NCI-H69 (cell line): ENCODE measurements at regions not wholly inside any gene's neighbourhood (a gene's known extent, or its start where the extent isn't known, plus 50 kb on each side); places are given as distances from the start of the nearest gene placed in this dataset.
"Not testable (repeated sequence)": the region's sequence is repeated elsewhere in the genome, so short reads cannot be mapped to it uniquely, and the experiment has no call there.

Source experiments
- DNase-seq: peaks from one replicate; lab custom pipeline; 2025; lab: John Stamatoyannopoulos, UW

DNA sequence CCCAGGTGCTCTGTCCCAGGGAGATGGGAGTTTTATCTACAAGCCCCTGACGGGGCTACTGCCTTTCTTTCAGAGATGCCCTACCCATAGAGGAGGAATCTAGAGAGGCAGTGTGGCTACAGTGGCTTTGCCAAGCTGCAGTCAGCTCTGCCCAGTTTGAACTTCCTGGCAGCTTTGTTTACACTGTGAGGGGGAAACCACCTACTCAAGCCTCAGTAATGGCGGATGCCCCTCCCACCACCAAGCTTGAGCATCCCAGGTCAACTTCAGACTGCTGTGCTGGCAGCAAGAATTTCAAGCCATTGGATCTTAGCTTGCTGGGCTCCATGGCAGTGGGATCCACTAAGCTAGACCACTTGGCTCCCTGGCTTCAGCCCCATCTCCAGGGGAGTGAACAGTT lies 53.1 kb upstream of the TMEM252 start:
- DNase-seq: peak; percentile 8

DNA sequence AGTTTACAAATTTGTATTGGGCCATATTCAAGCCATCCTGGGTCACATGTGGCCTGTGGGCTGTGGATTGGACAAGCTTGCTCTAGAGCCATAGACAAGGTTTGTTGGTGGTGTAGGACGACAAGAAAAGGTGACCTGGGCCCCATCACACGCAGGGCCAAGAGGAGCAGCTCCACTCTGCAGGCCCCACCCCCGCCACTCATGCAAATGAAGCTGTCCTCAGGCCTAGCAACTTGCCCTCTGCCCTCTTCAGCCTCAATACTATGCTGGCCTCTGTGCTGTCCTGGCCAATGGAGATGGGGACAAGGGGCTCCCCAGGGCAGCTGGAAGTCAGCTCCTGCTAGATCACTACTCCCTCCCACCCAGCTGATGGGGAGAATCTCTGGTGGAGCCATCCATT lies 55.2 kb upstream of the TMEM252 start:
- no peak for DNase-seq

DNA sequence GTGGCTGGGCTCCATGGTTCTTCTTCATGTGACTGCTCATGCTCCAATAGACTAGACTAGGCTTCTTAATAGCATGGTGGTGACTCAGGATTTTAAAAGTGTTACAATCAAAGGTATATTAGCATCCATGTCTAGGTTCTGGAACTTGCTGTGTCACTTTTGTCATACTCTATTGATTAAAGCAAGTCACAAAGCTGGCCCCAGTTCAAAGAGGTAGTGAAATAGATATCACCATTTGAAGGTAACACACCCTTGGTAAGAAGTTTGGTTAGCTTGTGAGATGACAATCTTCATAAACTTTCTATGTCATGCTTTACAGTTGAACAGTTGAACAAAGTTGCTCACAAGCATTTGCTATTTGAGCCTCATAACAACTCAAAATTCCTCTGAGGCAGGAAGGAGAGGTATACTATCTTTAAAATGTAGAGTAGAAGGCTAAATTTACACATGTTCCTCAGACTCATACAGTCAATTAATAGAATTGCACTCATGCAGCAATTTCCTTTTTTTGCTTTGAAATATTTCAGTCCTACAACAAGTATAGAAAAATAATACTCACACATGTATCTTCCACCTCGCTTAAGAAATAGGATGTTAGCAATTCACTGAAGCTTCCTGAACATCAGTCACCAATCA lies 56.8 kb upstream of the TMEM252 start:
- no peak for DNase-seq

DNA sequence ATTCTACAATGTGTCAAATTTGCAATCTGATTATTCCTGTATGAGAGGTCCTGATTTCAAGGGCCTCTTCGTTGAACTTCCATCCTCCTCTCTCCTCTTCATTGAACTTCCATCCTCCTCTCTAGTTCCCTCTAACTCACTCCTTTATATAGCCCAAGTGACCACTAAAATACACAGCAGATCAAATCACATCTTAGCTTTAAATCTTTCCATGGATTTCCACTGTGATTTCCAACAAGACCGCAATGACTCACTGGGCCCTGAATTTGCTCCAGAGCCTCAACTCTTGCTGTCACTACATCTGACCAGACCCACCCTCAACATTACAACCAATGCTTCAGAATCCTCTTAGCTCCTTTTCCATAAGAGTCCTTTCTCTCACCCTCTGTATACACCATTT lies 59.1 kb upstream of the TMEM252 start:
- no peak for DNase-seq

DNA sequence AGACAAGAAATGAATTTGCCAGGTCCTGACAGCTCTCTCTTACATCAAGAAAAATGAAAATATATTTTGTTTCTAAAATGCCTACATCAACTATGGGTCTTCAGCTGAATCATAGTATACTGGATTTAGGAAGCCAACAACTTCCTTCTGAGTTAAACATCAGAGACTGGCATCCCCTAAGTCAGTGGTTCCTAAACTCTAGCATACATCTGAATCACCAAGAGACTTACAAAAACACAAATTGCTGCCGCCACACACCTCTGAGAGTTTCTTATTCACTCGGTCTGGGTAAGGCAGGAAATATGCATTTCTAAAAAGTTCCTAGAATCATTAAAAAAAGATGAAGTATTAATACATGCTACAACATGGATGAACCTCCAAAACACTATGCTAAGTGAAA lies 60.4 kb upstream of the TMEM252 start:
- no peak for DNase-seq

DNA sequence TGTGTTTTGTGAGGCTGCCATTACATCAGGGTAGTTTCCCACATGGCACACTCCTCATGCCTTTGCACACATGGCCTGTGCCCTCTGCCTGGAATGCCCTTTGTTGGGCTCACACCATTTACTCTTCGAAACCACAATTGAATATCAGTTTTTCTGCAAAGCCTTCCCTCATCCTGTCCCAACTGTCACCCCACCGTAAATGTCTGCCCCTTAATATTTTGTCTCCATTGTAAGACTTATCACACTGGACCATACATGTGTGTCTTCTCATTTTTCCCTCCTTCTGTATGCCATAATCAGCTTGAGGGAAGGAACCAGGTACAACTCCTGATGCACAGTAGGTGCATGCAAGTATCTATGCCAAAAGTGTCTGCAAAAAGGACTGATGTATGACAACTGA lies 62.7 kb upstream of the TMEM252 start:
- DNase-seq: no peak

DNA sequence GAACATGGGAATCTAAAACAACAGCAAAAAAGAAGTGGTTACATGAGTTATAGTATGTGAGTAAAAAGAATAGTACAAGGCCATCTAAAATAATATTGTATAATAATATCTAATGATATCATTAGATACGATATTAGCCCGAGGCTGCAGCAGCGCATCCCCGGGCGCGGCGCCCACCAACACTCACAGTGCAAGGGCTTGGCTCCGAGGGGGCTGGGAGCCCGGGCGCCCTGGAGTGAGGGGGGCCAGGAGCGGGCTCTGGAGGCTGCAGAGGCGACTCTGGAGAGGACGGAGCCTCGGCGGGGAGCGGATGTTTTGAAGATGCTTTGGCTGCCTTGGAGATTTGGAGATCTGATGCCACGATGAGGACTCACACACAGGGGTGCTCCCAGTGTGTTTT lies 68.1 kb upstream of the TMEM252 start:
- DNase-seq: no peak

DNA sequence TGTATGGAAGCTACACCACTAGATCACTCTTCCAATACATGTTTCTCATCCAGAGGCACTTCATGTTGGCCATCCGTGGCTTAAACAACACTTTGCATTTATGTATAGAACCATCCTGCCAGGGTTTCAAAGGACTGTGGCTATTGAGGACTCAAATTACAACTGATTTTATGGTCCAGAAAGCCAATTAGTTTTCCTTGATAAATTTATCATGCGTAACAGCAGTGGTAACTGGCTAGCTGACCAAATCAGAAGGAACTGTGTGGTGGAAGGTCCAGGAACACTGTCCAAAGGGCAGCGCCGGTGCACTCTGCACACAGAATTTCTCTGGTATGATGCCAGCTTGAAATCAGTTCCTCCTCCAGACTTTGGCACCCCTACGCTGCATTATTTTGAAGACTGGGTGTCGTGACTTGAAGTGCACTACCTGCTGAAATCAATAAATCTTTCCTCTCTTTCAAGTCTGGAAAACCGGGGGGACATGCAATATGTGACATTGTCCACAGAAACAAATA lies 69.3 kb upstream of the TMEM252 start:
- peak; percentile 12 for DNase-seq

DNA sequence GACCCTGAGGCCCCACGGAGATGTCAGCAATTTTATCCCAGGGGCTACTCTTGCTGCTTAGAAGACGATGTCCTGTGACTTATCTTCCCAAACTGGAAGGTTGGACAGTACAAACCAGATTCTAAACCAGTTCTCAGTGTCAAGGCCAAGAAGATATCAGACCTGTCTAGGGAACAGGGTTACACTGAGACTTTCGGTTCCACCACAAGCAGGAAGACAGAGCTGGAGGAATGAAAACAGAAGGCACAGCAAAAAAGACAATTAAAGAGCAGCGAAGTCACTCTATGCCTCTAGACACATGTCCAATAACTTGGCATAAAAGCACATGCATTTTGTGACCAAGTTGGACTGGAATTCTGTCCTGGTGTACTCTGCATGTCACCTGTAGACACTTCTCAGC lies 73.4 kb upstream of the TMEM252 start:
- DNase-seq: no peak

DNA sequence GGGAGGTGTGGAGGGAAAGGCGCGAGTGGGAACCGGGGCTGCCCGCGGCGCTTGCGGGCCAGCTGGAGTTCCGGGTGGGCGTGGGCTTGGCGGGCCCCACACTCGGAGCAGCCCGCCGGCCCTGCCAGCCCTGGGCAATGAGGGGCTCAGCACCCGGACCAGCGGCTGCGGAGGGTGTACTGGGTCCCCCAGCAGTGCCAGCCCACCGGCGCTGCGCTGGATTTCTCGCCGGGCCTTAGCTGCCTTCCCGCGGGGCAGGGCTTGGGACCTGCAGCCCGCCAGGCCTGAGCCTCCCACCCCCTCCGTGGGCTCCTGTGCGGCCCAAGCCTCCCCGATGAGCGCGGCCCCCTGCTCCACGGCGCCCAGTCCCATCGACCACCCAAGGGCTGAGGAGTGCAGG lies 76.3 kb upstream of the TMEM252 start:
- not testable (repeated sequence) for DNase-seq

DNA sequence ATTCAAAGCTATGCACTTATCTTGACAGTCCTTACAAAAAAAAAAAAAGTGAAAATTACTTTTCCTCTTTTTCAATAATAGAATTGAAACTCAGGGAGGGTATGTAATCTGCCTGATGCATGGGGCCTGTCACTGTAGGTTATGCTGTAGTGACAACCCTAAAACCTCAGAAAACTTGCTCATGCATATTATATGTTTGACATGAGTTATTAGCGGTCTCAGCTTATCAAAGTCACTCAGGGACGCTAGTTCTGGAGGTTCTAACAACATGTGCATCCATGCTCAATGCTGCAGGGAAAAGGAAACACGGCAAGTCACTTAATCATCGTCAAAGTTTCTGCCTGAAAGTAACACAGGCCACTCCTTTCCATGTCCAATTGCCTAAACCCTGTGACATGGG lies 78.4 kb upstream of the TMEM252 start:
- DNase-seq: no peak

DNA sequence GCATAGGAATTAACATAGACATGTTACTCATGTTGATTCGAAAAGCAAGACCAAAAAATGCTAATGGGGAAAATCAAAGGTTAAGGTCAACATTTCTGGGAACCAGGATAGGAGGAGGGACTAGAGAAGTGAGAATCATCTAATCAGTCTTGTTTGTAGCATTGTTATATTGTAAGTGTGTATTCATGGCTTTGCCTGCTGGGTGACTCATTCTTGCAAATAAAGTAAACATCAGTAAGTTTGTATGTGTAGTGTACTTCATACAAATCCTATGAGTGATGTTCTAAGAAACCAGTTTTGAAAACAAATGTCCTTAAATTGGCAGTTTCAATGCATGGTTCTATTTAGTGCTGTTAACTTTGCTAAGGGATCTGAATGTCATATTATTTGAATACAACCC lies 79.0 kb upstream of the TMEM252 start:
- no peak for DNase-seq

DNA sequence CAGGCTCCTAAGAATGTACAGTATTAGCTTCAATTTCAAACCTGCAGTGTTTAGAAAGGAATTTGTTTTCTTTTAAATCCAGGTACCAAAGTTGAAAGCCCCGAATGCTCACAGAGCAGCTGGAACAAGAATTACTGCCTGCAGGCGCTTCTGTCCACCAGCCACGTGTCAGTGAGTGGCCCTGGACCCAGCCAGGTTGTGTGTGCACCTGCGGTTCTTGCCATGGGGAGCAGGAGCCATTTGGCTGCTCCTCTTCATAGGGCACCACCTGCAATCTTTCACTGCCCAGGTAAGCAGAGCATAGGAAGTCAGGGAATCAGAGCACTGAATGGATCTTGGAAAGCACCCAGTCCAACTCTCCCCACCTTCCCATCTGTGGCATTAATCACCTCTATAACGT lies 79.5 kb upstream of the PIP5K1B start:
- peak; percentile 87 for DNase-seq

DNA sequence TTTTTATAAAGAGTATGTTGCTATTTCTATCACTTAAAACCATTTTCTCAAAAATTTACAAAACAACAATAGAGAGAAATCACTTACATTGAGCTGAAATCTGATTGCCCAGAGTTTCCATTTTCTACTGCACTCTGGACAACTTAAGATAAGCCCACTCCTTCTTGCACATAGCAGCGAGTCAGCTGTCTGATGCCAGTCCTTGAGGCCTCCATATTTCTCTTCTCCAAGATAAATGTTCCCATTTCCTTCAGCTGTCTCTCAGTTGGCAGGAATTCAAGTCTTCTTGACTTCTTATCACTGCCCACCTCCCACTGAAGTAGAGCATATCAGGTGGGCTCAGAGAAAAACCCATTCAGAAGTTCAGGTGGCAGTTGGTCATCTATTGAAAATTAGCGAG lies 78.5 kb upstream of the PIP5K1B start:
- DNase-seq: no peak

DNA sequence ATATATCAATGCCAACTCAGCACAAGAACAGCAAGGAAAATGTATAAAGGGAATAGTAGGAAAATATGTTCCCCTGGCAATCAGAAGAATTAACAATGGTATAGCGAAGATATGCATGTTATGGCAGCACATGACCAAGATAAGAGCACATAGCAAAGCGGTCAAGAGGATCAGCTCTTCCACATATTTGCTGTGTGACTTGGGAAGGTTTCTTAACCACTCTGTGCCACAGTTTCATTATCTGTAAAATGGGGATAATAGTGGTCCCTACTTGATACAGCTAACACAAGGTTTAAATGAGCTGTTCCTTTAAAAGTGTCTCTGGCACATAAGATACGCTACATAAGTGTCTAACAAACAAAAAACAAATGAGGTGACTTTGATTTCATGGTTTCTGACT lies 77.9 kb upstream of the PIP5K1B start:
- no peak for DNase-seq

DNA sequence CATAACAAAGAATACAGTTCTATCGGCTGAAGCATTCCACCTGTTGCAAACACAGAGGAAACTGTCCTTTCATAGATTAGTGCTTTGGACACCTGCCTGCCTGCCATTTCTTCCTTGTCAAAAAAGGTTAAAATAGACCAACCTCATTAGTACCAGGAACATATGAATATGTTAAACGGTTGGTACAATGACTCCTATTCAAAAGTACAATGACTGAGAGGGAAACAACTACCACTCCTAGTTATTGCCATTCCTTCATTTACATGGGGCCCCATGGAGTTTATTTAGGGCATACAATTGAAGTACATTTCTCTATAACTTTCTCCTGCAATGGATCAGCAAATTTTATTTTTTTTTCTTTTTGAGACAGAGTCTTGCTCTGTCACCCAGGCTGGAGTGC lies 77.4 kb upstream of the PIP5K1B start:
- no peak for DNase-seq

DNA sequence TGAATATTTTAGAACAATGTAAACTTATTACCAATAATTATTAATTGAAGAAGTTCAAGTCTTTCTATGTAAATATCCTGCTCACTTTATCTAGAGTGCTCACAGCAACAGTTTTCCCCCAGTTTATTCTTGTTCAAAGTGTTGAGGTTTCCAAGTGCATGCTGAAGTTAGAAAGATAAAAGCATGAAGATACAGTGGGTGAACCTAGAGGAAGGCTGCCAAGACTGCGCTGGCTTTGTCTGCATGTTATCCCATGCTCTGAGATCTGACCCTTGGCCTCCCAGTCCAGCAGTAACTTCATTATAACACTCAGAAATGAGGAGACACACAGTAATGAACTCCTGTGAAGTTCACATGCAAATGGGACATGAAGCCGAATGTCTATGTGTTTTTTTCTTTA lies 76.0 kb upstream of the PIP5K1B start:
- DNase-seq: no peak

DNA sequence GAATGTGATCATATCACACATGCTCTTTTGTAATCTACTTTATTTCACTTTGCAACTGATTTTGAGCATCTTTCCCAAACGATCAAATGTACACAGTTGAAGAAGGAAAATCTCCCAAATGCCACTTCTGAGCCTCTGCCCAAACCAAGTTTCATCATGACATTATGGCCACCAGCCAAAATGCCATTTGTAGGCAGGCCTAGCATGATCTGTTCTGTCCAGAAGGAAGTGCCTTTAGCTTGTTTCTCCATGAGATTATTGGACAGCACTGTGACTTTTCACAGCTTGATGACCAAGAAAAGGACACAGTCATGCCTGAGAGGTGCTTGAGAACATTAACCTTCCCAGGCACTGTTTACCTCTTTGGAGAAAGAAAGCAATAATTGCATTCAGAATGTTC lies 73.2 kb upstream of the PIP5K1B start:
- no peak for DNase-seq

DNA sequence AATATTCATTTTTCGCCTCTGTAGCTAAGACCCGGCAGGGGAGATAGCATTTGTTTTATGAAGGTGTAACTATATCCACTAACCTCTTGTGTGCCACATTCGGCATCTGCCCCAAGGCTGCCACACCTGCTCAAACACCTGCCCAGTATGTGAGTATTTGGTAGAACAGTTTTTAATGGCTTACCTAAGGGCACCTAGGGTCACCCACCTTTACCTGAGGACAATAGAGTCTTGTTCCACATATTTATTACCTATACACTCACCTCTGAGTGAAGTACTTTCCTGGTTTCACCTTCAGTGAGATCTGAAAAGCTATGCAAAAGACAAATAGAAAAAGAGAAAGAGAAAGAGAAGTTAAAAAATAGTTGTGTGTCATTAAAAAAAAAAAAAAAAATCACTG lies 68.0 kb upstream of the PIP5K1B start:
- DNase-seq: peak; percentile 96

DNA sequence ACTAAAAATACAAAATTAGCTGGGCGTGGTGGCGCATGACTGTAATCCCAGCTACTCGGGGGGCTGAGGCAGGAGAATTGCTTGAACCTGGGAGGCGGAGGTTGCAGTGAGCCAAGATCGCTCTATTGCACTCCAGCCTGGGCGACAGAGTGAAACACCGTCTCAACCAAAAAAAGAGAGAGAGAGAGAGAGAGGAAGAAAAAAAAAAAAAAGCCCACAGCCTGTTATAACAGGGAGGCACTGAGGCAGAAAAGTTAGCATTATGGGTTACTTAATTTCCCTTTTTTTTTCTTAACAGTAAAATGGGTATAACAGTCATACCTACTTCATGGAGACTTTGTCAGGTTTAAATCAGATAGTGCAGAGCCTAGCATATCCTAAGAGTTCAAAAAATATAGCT lies 65.8 kb upstream of the PIP5K1B start:
- DNase-seq: not testable (repeated sequence)

DNA sequence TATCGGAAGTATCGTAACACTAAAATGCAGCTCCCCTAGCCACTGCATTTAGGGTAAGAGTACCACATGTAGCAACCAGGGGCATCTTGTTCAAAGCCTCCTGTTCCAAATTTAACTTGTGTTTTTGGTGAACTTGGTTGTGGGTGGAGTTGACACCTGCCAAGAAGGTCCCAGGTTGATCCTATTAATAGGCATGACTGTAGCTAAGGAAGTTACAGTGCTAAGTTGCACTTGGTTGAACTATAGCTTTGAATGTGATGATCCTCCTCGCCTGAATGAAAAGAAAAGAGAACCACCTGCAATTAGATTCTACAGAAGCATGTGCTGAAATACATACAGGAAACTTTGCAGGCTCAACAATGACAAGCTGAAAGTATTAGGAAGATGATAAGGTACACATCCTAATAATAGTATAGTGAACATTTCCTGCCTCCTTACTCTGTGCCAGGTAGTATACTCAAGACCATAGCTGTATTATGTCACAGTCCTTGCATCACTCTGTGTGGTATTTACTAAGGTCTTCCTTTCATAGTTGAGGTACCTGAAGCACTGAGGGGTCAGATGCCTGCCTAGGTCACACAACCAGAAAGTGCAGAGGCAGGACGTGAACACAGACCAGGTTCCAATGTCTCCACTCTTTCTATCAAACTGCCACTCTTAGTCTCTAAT lies 64.5 kb upstream of the PIP5K1B start:
- no peak for DNase-seq

DNA sequence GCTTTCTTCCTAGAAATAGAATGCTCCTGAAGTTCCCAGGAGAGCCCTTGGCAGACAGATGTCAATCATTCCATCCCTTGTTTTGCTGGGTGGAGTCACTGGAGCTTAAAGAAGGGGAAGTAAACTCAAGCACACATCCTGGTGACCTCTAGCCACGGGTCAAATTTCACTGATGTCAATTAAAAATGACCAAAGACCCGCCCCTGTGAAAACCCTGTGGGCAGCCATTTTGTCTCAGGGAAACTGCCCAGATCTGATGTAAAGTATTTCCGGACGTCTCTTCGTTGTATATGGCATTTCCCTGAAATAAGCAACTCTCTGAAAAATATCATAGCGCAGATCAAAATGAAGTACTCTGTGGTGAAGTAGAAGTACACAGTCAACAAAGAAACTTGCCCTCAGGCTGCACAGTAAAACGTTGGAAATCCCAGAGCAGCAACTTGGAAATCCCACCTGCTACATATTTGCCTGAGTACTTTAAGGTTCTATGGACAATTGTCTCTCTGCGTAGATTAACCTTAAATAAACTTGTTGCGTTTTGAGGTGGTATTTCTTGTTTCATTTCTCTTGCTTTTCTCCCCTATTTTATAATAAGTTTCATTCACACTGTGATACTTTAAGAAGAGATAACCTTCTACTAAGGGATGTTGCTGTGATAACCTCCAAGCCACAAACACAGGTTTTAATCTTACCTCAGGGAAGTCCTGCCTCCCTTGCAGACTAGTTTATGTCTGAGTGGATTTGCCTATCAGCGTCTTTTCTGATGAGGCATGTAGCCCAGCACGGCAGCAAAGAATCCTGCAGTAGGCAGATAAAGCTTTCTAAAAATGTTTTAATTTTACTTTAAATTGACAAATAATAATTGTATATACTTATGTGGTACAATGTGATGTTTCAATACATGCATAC lies 60.9 kb upstream of the PIP5K1B start:
- peak; percentile 40 for DNase-seq

DNA sequence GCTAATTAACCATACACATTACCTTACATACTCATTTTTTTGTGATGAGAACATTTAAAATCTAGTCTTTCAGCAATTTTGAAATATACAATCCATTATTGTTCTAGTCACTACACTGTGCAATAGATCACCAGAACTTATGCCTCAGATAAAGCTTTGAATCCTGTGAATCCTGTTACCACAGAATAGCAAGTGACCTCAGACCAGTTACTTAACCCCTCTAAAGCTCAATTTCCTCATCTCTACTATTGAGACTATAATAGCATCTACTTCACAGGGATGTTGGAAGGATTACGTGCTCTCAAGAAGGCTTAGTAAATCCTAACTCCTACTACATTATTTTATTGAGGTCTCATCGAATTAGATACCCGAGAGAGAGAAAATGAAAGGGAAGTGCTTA lies 60.2 kb upstream of the PIP5K1B start:
- no peak for DNase-seq
